GM12872 (cell line): ENCODE measurements at regions not wholly inside any gene's neighbourhood (a gene's known extent, or its start where the extent isn't known, plus 50 kb on each side); places are given as distances from the start of the nearest gene placed in this dataset.

Experiments used
- CTCF ChIP-seq: IDR thresholded peaks from 3 replicates; pipeline ENCODE4 v1.5.1; 2011; ENCODE audit warnings: low read depth, mild to moderate bottlenecking, low read length, moderate library complexity; ENCODE audit not compliant: insufficient read depth

- no peak for TF ChIP-seq CTCF
Measured at GRCh38 chr19:56986386-56986785, 133.4 kb upstream of the USP29 start.

GRCh38 chr19:56987184-56987583, 132.6 kb upstream of the USP29 start:
- no peak for TF ChIP-seq CTCF

- TF ChIP-seq CTCF = no peak
Measured at GRCh38 chr19:56988299-56988698, 131.5 kb upstream of the USP29 start.

- TF ChIP-seq CTCF = no peak
Measured at GRCh38 chr19:56991912-56992311, 127.9 kb upstream of the USP29 start.

- TF ChIP-seq CTCF = no peak
Measured at GRCh38 chr19:56993851-56994250, 125.9 kb upstream of the USP29 start.

- no peak for TF ChIP-seq CTCF
Measured at GRCh38 chr19:56994251-56995017, 125.4 kb upstream of the USP29 start.

- no peak for TF ChIP-seq CTCF
Measured at GRCh38 chr19:56995303-56995702, 124.5 kb upstream of the USP29 start.
